Stomach (tissue), 8 donors: ENCODE measurements at regions not wholly inside any gene's neighbourhood (a gene's known extent, or its start where the extent isn't known, plus 50 kb on each side); places are given as distances from the start of the nearest gene placed in this dataset.

Experiments
- DNase-seq, 2 donors: peaks; one replicate each; pipeline versions ENCODE4 v3.0.0 to v3.0.0-alpha.2; 2013 to 2019
- H3K27ac ChIP-seq, 5 donors: fragments of 200-600 bp in 4 of 5; sonication (generic) in 4 of 5; one replicate each; pipeline ENCODE4 v1.5.1; 2013 to 2019; ENCODE audit warnings: mild to moderate bottlenecking in 1 of 5, moderate library complexity in 1 of 5
- H3K27me3 ChIP-seq, 3 donors: fragments of 200-600 bp; sonication (generic); one replicate each; pipeline ENCODE4 v1.5.1; 2017 to 2019; ENCODE audit warnings: mixed run types in 1 of 3
- H3K36me3 ChIP-seq, 4 donors: fragments of 200-600 bp; sonication (generic); 1 replicate in 3 of 4; 2 replicates in 1 of 4; pipeline ENCODE4 v1.5.1; 2016 to 2019
- H3K4me1 ChIP-seq, 4 donors: fragments of 200-600 bp; sonication (generic); one replicate each; pipeline ENCODE4 v1.5.1; 2016 to 2019
- H3K4me3 ChIP-seq, 4 donors: fragments of 200-600 bp; sonication (generic) in 3 of 4; one replicate each; pipeline ENCODE4 v1.5.1; 2016 to 2019; ENCODE audit warnings: mild to moderate bottlenecking in 1 of 4
- H3K9me3 ChIP-seq, 4 donors: fragments of 200-600 bp; sonication (generic); one replicate each; pipeline ENCODE4 v1.5.1; 2016 to 2019
- CTCF ChIP-seq, 7 experiments: fragments of 450-650 bp in 4 of 7; fragments of 200-600 bp in 3 of 7; sonication (generic) in 3 of 7; IDR thresholded peaks; one replicate each; pipeline ENCODE4 v1.5.1; 2016 to 2019; ENCODE audit warnings: antibody characterized with exemption in 7 of 7, control low read depth in 2 of 7, mild to moderate bottlenecking in 1 of 7
- EP300 ChIP-seq: sonication (generic); formaldehyde crosslinking; IDR thresholded peaks from one replicate; pipeline ENCODE4 v1.6.1; 2017; ENCODE audit warnings: antibody characterized with exemption
- POLR2A ChIP-seq, 4 donors: fragments of 450-650 bp; IDR thresholded peaks; one replicate each; pipeline ENCODE4 v1.6.1; 2016; ENCODE audit warnings: antibody characterized with exemption in 4 of 4, control low read depth in 2 of 4, mild to moderate bottlenecking in 1 of 4, moderate library complexity in 1 of 4
- POLR2AphosphoS5 ChIP-seq, 3 donors: sonication (generic); formaldehyde crosslinking; IDR thresholded peaks; one replicate each; pipeline ENCODE4 v1.6.1; 2016; ENCODE audit warnings: antibody characterized with exemption in 3 of 3
- WGBS, 5 donors: extraction: QIAGEN DNeasy Blood & Tissue Kit in 3 of 5; methylation state at CpG; one replicate each; pipeline versions ENCODE4 v1.1.5 to v1.1.7; 2013 to 2018; 5-methylcytosine and 5-hydroxymethylcytosine counted together
- intact Hi-C: fragments of 100-400 bp; cut with DNase I; formaldehyde crosslinking; loops from one replicate; pipeline ENCODE4 v1.15.1; 2023; ENCODE audit warnings: low total_unique reads
- donor health status: healthy with polysubstance abuse.
- donor health status: Bipolar disorder and iron deficiency.
- donor health status: healthy.

DNA sequence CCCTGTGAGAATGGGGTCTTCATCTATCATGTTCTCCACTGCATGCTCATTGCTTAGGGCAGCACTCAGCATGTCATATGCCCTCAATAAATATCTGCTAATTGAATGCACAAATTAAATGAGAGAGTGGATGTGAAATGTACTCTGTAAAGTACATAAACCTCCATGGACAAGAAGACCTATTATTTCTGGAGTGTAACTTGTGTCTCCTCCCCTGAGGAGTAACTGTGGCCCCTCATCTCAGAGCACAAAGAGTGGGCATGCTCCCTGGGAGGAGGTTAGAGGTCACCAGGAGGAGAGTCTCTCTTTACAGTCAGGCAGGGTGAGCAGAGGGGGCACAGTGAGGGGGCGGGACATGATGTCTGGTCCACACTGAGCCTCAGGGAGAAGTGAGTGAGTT, 313.6 kb upstream of the PODXL start:
- no peak for TF ChIP-seq CTCF (IDR thresholded peaks at IDR 0.05)
- no peak for TF ChIP-seq POLR2AphosphoS5 (IDR thresholded peaks at IDR 0.05)
- TF ChIP-seq POLR2A (IDR thresholded peaks at IDR 0.05) = no peak
- no peak for TF ChIP-seq EP300
- intact Hi-C loops = no loop called here
- no peaks in the 10 kb centered on the region for H3K4me1 ChIP-seq
- H3K27me3 ChIP-seq = peaks cover 0 to 9% (median 0%) of the 10 kb centered on the region in 3 donors
- 76 to 100% (median 83%) methylated on average over 1 of the region's 1 CpG for WGBS, 5 donors
- H3K36me3 ChIP-seq = no peaks in the 10 kb centered on the region
- DNase-seq = no peak
- no peak overlapping the region for H3K4me3 ChIP-seq
- H3K9me3 ChIP-seq = no peaks in the 10 kb centered on the region
- H3K27ac ChIP-seq = no peak overlapping the region

DNA sequence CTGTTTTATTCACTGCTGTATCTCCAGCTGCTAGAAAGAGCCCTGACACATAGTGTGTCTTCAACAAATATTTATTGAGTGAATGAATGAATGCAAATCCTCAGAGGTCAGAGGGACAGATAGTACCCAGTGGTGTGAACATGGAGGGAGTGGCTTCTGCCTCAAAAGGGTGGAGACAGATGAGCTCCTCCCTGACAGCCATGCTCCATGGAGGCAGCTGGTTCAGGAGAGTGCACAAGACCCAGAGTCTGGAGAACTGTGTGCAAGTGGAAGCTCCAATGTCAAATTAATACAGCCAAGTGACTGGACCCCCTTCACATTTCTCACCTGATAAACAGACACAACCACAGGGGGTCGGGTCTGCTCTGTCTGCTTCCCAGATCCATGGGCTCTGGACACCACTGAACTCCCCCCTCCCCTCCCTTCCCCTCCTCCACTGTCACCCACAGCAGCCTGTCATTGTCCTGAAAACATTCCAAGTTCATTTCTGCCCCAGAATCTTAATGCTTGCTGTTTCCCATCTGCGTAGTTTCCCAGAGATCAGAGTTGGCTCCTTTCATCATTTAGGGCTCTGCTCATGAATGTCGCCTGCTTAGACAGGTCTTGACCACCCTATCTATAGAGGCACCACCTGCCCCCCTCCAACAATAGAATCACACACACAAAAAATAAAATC, 312.9 kb upstream of the PODXL start:
- Histone ChIP-seq H3K36me3 (no peaks in the 10 kb centered on the region), H3K4me3 (no peak overlapping the region), H3K9me3 (no peaks in the 10 kb centered on the region), H3K27ac (no peak overlapping the region), H3K27me3 (peaks cover 0 to 9% (median 0%) of the 10 kb centered on the region in 3 donors), H3K4me1 (no peaks in the 10 kb centered on the region)
- no peak for DNase-seq
- TF ChIP-seq POLR2AphosphoS5 (IDR thresholded peaks at IDR 0.05) = no peak
- TF ChIP-seq CTCF (IDR thresholded peaks at IDR 0.05) = no peak
- no peak for TF ChIP-seq EP300
- no peak for TF ChIP-seq POLR2A (IDR thresholded peaks at IDR 0.05)
- intact Hi-C loops = no loop called here
- WGBS, 5 donors = 63 to 84% (median 75%) methylated on average over 3 of the region's 3 CpGs

DNA sequence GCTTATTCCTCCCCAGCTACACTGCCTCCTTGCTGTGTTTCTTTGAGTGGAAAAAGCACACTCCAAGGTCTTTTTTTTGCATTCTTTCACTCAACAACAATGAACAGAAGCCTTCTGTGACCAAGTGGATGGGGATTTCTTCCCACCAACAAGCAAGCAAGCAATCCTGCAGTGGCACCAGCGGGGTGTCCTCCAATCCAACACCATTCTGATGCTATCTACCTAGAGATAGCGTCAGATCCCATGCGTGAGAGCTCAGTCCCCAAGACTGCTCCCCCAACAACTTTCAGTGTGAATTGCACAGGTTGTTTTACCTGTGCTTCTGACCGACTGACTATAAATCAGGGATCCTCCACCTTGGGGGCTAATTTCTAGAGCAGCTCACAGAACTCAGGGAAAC, 311.0 kb upstream of the PODXL start:
- H3K4me3 ChIP-seq = no peak overlapping the region
- DNase-seq = no peak
- 66 to 76% (median 70%) methylated on average over 4 of the region's 4 CpGs for WGBS, 5 donors
- no peaks in the 10 kb centered on the region for H3K9me3 ChIP-seq
- TF ChIP-seq CTCF (IDR thresholded peaks at IDR 0.05) = no peak
- TF ChIP-seq POLR2AphosphoS5 (IDR thresholded peaks at IDR 0.05) = no peak
- TF ChIP-seq POLR2A (IDR thresholded peaks at IDR 0.05) = no peak
- no peak for TF ChIP-seq EP300
- H3K4me1 ChIP-seq = peaks cover 0 to 1% (median under 1%) of the 10 kb centered on the region in 4 donors
- H3K27ac ChIP-seq = no peak overlapping the region
- H3K36me3 ChIP-seq = no peaks in the 10 kb centered on the region
- intact Hi-C loops = no loop called here
- H3K27me3 ChIP-seq = peaks cover 0 to 6% (median 0%) of the 10 kb centered on the region in 3 donors

GRCh38 chr7:131865911-131866310, 309.5 kb upstream of the PODXL start:
- intact Hi-C loops = no loop called here
- TF ChIP-seq POLR2AphosphoS5 (IDR thresholded peaks at IDR 0.05) = no peak
- no peak for TF ChIP-seq POLR2A (IDR thresholded peaks at IDR 0.05)
- TF ChIP-seq CTCF (IDR thresholded peaks at IDR 0.05) = no peak
- TF ChIP-seq EP300 = no peak
- Histone ChIP-seq H3K27me3 (no peaks in the 10 kb centered on the region), H3K4me1 (peaks cover 6 to 11% (median 8%) of the 10 kb centered on the region in 4 donors), H3K9me3 (no peaks in the 10 kb centered on the region), H3K36me3 (no peaks in the 10 kb centered on the region), H3K27ac (no peak overlapping the region), H3K4me3 (no peak overlapping the region)
- DNase-seq = no peak
- 95 to 98% (median 96%) methylated on average over 2 of the region's 2 CpGs for WGBS, 5 donors
